ENCODE measurements at regions not wholly inside any gene's neighbourhood (a gene's known extent, or its start where the extent isn't known, plus 50 kb on each side); places are given as distances from the start of the nearest gene placed in this dataset.

GRCh38 chr18:27361477-27361876, 176.4 kb upstream of the CHST9 start:
- H3K4me3 ChIP-seq (ENCODE audit: low read depth, low read length): no peak overlapping the region
- TF ChIP-seq CTCF (IDR thresholded peaks at IDR 0.05; ENCODE audit: insufficient read depth, low read length, severe bottlenecking): no peak
- no peak for DNase-seq (ENCODE audit: low read depth)
- no peaks in the 10 kb centered on the region for H3K36me3 ChIP-seq (ENCODE audit: control insufficient read depth, insufficient read depth, low read length)
- H3K27me3 ChIP-seq (ENCODE audit: control insufficient read depth, insufficient read depth, low read length): no peaks in the 10 kb centered on the region
- no peak for FAIRE-seq

- H3K4me3 ChIP-seq (ENCODE audit: low read depth, low read length): no peak overlapping the region
- no peaks in the 10 kb centered on the region for H3K27me3 ChIP-seq (ENCODE audit: control insufficient read depth, insufficient read depth, low read length)
- no peaks in the 10 kb centered on the region for H3K36me3 ChIP-seq (ENCODE audit: control insufficient read depth, insufficient read depth, low read length)
- FAIRE-seq (peak; percentile 40), DNase-seq (ENCODE audit: low read depth) (no peak)
- TF ChIP-seq CTCF (IDR thresholded peaks at IDR 0.05; ENCODE audit: insufficient read depth, low read length, severe bottlenecking): no peak
These were observed 170.2 kb upstream of the CHST9 start for GRCh38 chr18:27355308-27355707.

- H3K36me3 ChIP-seq (ENCODE audit: control insufficient read depth, insufficient read depth, low read length): no peaks in the 10 kb centered on the region
- FAIRE-seq: no peak
- H3K27me3 ChIP-seq (ENCODE audit: control insufficient read depth, insufficient read depth, low read length): no peaks in the 10 kb centered on the region
- no peak overlapping the region for H3K4me3 ChIP-seq (ENCODE audit: low read depth, low read length)
- no peak for DNase-seq (ENCODE audit: low read depth)
- no peak for TF ChIP-seq CTCF (IDR thresholded peaks at IDR 0.05; ENCODE audit: insufficient read depth, low read length, severe bottlenecking)
These were observed 168.2 kb upstream of the CHST9 start for GRCh38 chr18:27353273-27353672.

- no peak for TF ChIP-seq CTCF (IDR thresholded peaks at IDR 0.05; ENCODE audit: insufficient read depth, low read length, severe bottlenecking)
- Histone ChIP-seq H3K36me3 (ENCODE audit: control insufficient read depth, insufficient read depth, low read length) (no peaks in the 10 kb centered on the region), H3K4me3 (ENCODE audit: low read depth, low read length) (no peak overlapping the region), H3K27me3 (ENCODE audit: control insufficient read depth, insufficient read depth, low read length) (no peaks in the 10 kb centered on the region)
- FAIRE-seq: no peak
- no peak for DNase-seq (ENCODE audit: low read depth)
These were observed 164.3 kb upstream of the CHST9 start for GRCh38 chr18:27349284-27349882.

- TF ChIP-seq CTCF (IDR thresholded peaks at IDR 0.05; ENCODE audit: insufficient read depth, low read length, severe bottlenecking): no peak
- Histone ChIP-seq H3K36me3 (ENCODE audit: control insufficient read depth, insufficient read depth, low read length) (no peaks in the 10 kb centered on the region), H3K27me3 (ENCODE audit: control insufficient read depth, insufficient read depth, low read length) (no peaks in the 10 kb centered on the region), H3K4me3 (ENCODE audit: low read depth, low read length) (no peak overlapping the region)
- FAIRE-seq (no peak), DNase-seq (ENCODE audit: low read depth) (no peak)
These were observed 146.5 kb upstream of the CHST9 start for GRCh38 chr18:27331606-27332005.

GRCh38 chr18:27314996-27315395, 129.9 kb upstream of the CHST9 start:
- no peak for TF ChIP-seq CTCF (IDR thresholded peaks at IDR 0.05; ENCODE audit: insufficient read depth, low read length, severe bottlenecking)
- FAIRE-seq: no peak
- DNase-seq (ENCODE audit: low read depth): peak; percentile 84

More at GRCh38 chr18:27314996-27315395, 129.9 kb upstream of the CHST9 start:
- Histone ChIP-seq H3K36me3 (ENCODE audit: control insufficient read depth, insufficient read depth, low read length) (no peaks in the 10 kb centered on the region), H3K4me3 (ENCODE audit: low read depth, low read length) (no peak overlapping the region), H3K27me3 (ENCODE audit: control insufficient read depth, insufficient read depth, low read length) (no peaks in the 10 kb centered on the region)

All from bronchial epithelial cell (primary cell).